Stromal cell of bone marrow (primary cell): ENCODE measurements at regions not wholly inside any gene's neighbourhood (a gene's known extent, or its start where the extent isn't known, plus 50 kb on each side); places are given as distances from the start of the nearest gene placed in this dataset.

Experiments used
- DNase-seq: peaks from one replicate; pipeline ENCODE4 v3.0.0-alpha.2; 2012; ENCODE audit warnings: low read depth

DNA sequence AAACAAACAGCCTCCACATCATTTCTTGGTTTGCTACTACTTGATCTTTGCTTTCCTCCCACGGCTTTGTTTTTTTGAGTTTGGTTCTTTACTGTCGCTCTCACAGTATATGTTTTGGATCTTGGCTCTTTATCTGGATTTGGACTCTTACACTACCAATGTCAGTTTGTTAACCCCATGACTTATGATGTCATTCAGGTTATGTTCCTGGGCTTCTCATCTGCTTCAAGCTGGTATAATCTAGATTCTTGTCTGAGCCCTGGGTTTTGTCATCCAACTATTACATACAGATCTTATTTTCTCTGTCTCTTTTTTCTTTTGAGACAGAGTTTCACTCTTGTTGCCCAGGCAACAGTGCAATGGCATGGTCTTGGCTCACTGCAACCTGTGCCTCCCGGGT is 482.9 kb upstream of the TEX13C start:
- DNase-seq, result no peak

- DNase-seq, result no peak
Observed at GRCh38 chrX:124842205-124842604, 477.5 kb upstream of the TEX13C start.

- DNase-seq, result no peak
Observed at GRCh38 chrX:124860736-124861135, 458.9 kb upstream of the TEX13C start.

DNA sequence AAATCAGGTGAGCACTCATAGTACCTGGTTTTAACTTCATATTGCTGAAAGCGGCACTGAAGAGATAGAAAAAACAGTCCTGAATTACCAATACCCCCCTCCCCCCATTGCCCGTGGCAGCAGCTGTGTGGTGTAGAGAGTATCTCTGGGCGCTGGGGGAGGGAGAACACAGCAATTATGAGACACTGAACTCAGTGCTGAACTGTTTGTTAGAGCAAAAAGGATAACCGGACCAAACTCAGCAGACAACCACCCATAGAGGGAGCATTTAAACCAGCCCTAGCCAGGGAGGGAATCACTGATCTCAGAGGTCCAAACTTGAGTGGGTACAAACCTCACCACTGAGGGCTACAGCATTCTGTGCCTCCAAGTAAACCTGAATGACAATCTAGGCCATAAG is 457.4 kb upstream of the TEX13C start:
- no peak for DNase-seq

DNA sequence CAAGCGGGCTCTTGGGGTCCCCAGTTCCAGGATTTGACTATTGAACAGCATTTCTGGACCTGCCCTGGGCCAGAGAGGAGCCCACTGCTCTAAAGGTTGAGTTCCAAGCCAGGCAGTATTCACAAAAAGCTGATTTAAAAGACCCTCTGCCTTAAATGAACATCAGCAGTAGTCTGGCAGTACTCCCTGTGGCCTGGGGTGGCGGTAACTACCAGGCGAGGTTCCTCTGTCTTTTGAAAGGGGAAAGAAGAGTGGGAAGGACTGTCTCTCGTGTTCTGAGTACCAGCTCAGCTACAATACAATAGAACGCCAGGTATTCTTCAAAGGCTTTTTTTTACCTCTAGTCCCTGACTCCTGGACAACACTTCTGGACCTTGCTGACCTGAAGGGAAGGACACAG is 456.4 kb upstream of the TEX13C start:
- no peak for DNase-seq

DNA sequence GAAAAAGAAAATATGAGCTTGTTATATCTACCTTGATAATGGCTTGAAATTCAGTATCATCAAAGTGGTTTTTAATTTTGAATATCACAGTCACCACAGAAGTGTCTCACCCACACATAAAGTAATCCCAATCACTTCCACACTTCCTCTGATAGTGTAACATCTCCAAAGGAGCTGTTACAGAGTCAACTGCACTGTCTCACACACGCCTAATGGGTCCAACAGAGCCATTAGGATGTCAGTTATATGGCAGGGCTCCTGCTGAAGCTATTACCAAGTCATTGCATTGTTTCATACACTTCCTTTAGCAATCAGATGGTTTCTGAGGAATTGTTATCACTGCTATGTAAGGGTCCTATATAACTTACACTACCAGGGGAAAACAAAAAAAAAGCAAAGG is 432.1 kb upstream of the TEX13C start:
- no peak for DNase-seq

DNA sequence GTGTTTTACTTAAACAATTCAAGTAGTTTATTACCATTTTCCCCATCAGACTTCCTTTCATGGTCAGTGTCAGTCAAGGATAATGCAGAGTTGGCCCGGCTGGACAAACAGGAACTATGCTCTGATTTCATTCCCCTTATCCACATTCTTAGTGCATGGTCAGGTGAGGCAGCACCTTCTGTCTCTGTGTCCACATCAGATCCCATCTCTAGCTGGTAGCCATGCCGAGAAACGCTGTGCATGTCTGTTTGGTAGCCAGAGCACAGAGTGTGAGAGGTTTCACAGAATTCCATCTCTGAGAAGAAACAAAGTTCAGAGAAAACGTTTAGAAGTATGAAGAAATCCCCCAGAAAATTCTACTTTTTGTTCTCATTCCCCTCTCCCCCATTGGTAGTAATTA is 423.7 kb upstream of the TEX13C start:
- DNase-seq, result no peak

- DNase-seq, result no peak
Observed at GRCh38 chrX:124902953-124903352, 416.7 kb upstream of the TEX13C start.

- no peak for DNase-seq
Observed at GRCh38 chrX:124910611-124911010, 409.1 kb upstream of the TEX13C start.

- no peak for DNase-seq
Observed at GRCh38 chrX:124917011-124917410, 402.7 kb upstream of the TEX13C start.

DNA sequence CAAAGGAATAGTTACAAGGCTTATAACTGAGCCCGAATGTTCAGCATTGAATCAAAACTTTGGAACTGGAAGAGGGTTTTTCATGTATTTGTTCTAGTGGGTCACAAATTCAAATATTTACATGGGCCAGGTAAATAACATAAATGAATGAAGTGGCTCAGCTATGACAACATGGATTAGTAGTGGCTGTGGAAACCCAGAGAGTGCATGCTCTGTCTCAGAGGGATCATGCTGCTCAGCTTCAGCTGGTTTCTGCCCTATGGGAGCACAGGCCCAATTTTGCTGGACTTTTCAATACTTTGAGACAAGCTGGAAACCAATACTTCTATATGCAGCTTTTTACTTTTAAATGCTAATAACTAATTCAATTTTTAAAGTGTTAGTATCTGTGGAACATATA is 394.0 kb upstream of the TEX13C start:
- no peak for DNase-seq

DNA sequence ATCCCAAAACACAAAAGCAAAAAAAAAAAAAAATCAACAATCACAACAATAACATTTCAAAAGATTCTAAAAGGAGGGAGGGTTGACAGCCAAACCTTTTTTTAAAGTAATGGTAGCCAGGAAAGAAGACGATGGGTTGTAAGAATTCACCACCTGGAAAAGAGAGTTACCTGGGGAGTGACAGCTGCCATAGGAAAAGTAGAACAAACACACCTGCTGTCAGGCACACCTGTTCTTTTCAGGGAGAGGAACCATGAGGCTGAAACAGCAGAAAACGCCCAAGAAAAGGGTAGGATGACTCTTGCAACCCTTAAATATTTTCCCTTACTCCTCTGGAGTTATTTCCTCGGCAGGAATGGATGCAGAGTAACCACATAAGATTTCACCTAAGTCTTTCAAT is 388.4 kb upstream of the TEX13C start:
- no peak for DNase-seq

DNA sequence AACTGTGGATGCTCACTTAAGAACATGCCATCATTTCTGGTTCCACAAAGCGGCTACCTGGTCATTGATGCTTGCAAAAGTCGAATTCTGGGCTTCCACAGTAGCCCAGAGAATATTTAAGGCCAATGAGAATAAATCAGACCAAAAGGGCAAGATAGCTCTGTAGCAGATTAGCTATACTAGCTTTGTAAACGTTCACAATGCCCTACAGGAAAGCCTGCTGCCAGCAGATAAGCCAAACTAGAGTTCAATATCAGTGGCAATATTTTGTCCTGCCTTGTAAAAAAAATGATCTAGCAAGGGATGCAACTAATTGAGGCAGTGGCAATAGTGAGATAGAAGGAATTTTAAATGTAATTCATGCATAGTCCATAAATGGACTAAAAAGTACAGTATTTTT is 387.7 kb upstream of the TEX13C start:
- no peak for DNase-seq

DNA sequence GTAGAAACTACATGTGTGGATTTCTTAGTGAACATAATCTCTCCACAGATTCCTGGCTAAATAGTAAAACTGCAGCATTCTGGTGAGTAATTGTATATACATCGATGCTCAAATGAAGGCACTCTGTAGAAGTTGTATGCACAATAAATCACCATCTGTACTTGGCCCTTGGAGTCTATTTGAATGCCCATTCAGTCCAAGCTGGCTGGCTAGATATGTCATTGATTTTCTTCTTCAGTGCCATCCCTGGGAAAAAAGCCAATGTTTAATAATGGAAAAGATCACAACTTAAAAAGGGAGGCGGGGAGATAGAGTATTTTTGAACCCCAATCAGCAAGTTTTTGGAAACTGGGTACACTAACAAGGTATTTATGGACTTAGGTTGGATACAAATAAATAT is 381.0 kb upstream of the TEX13C start:
- DNase-seq, result no peak

GRCh38 chrX:124940531-124940930 is 379.1 kb upstream of the TEX13C start:
- no peak for DNase-seq

- no peak for DNase-seq
Observed at GRCh38 chrX:124954402-124954801, 365.3 kb upstream of the TEX13C start.

DNA sequence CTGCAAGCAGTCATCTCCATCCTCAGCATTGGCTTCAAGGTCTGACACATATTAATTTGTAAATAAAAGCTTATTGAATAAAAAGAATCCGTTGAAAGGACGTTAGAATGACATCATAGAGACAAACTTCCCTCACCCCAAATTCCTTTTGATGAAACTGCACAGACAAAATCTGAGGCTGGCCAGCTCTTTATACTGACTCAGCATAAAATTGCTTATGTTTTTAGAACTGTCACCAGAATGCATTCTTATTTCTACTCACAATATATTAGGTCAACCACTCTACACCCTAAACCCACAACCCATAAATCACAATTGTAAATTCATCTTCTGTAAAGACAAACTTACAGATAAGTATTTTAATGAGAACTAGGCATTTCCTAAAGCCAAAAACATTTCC is 359.2 kb upstream of the TEX13C start:
- DNase-seq, result no peak

- DNase-seq, result no peak
Observed at GRCh38 chrX:124963717-124964116, 356.0 kb upstream of the TEX13C start, which contains the start of gene TENM1. TENM1 (minus strand) TSS chrX:124963817.

DNA sequence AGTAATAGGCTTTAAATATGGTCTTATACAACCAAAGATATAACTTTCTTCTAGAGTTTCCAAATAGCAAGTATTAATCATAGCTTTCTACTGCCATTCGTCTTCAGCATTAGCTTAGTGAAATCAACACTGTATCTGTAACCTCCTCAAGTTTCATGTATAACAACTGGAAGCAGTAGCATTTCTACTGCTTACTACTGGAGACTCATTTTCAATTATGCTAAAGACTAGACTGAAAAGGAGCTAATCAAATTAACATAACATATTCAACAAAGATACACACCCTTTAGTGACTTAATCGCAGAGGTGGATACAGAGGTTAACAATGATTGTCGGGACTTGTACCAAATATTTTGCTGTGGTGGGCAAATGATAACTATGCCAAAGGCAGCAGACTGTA is 344.2 kb upstream of the TEX13C start:
- no peak for DNase-seq

- DNase-seq, result no peak
Observed at GRCh38 chrX:124981420-124981819, 338.3 kb upstream of the TEX13C start.

- DNase-seq, result no peak
Observed at GRCh38 chrX:124984140-124984813, 335.4 kb upstream of the TEX13C start.

GRCh38 chrX:124986284-124986683 is 333.4 kb upstream of the TEX13C start:
- DNase-seq, result no peak

GRCh38 chrX:124993735-124994134 is 325.9 kb upstream of the TEX13C start:
- DNase-seq, result no peak

DNA sequence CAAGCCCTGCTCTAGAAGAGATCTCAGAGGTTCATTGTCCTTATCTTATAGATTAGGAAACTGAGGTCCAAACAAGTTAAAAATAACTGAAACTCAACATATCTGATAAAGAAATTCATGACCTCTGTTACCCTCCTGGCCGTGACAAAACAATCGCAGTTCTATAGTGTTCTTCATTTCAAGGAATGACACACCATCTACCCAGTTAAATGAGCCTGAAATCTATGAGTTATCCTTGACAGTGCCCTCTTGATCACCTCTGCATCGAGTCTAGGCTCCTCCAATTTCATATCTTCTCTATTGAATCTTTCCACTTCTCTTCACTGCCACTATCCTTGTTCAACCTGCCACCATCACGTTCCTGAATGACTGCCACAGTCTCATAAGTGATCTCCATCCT is 325.3 kb upstream of the TEX13C start:
- no peak for DNase-seq
